T-helper 1 cell (primary cell): ENCODE measurements at regions not wholly inside any gene's neighbourhood (a gene's known extent, or its start where the extent isn't known, plus 50 kb on each side); places are given as distances from the start of the nearest gene placed in this dataset.
"Not testable (repeated sequence)": the region's sequence is repeated elsewhere in the genome, so short reads cannot be mapped to it uniquely, and the experiment has no call there.

Experiments
- DNase-seq, 5 donors: peaks; one replicate each; pipeline ENCODE4 v3.0.0-alpha.2; 2012 to 2020

GRCh38 chr7:131786204-131786603, 229.8 kb upstream of the PODXL start:
- DNase-seq: no peak

DNA sequence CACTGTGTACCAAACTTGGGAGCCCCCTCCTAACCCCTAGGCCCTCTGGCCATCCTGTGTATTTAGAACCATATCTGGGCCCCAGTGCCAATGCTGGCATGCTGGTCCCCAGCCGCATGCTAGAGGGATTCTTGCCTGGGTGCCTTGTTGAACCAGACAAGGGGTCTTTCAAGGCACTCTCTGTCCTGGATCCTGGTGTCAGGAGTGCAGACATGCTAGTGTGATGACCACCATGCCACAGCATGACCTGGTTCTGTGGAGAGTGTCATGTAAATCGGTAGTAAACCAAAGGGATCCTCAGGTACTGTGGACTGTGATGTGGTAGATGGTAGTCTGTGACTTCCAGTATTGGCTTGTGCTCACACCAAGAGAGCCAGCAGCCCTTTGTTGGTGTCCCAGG, 222.2 kb upstream of the PODXL start:
- no peak for DNase-seq

GRCh38 chr7:131774419-131775220, 218.2 kb upstream of the PODXL start:
- no peak for DNase-seq

GRCh38 chr7:131773413-131773812, 217.0 kb upstream of the PODXL start:
- no peak for DNase-seq

- no peak for DNase-seq
These were observed 212.8 kb upstream of the PODXL start for GRCh38 chr7:131769241-131769640.

DNA sequence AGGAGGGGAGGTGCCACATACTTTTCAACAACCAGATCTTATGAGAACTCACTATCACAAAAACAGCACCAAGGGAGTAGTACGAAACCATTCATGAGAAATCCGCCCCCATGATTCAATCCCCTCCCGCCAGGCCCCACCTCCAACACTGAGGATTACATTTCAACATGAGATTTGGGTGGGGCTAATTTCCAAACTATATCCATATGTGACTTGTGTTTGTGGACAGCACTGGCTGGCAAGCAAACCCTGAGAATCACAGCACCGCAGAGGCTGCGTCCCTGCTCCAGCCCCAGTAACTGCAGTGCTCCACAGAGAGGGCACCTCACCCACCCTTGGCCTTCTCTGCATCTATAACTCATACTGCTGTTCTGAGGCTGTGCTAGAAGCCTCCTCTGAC, 211.2 kb upstream of the PODXL start:
- DNase-seq: no peak

GRCh38 chr7:131765575-131765974, 209.1 kb upstream of the PODXL start:
- no peak for DNase-seq

DNA sequence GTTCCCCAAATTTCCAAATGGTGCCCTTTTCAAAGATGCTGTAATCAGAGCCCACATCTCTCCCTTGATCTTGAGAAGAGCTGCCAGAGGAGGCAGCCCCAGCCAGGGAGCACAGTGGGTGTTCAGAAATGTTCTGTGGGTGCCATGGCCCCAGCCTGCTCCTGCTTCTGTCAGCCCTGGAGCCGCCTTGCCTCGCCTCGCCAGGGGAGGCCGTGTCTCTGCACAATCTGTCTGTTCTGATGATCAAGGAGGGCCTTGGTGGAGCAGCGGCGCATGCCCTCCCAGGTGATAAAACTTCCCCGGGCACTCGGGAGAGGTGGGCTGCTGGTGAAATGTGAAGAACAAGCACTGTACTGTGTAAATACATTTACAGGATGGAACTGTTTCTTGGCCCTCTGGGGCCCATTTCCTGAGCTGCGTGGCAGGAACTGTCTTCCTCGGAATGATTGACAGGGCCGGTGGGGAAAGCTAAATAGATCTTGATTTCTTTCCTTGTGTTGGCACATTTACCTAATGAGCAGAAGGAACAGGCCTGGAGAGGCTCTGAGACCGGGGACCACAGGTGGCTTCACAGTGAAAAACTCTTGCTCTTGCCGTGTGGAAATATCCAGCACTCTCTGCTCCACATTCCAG, 207.8 kb upstream of the PODXL start:
- no peak for DNase-seq

DNA sequence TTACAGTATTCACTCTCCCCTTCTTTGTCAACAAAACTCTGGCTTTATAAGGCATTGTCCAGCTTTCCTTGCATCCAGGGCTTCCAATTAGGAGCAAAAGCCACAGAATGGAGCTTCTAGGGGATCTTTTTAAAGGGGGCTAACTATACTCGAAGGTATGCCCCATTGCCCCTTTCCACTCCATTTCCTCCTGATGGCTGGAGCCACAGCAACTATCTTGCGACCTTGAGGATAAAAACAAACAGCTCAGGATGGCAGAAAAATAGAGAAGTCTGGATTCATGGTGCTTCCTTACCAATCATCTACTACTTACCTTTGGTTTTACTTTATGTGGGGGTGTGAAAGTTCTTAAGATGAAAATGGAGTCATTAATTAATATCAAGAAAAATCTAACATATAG, 206.3 kb upstream of the PODXL start:
- no peak for DNase-seq

GRCh38 chr7:131755801-131756200, 199.4 kb upstream of the PODXL start:
- DNase-seq: not testable (repeated sequence)

- DNase-seq: no peak
These were observed 197.3 kb upstream of the PODXL start for GRCh38 chr7:131753620-131754222.

DNA sequence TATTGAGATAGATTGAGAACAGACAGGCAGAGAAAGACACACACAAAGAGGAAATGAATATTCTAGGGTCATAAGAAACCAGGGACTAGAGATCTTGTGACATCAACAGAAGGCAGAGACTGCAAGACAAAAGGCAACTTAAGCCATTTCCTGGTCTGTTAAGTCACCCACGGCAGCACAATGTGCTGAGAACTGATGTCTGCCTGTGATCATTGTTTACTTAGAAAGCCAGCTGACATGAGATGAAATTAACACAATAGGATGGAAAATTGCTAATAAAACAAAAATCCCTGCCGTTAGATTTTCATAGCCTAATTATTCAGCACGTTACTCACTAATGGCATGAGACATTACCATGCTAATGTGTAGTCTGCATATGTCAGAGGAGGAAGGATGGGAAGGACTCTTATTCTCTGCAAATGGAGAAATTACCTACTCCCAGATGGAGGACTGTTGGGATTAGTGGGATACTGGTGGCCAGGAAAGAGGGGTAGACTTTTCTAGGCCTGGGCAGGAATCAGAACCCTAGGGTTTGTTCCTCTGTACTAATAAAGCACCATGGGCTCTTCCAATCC, 191.3 kb upstream of the PODXL start:
- DNase-seq: no peak

DNA sequence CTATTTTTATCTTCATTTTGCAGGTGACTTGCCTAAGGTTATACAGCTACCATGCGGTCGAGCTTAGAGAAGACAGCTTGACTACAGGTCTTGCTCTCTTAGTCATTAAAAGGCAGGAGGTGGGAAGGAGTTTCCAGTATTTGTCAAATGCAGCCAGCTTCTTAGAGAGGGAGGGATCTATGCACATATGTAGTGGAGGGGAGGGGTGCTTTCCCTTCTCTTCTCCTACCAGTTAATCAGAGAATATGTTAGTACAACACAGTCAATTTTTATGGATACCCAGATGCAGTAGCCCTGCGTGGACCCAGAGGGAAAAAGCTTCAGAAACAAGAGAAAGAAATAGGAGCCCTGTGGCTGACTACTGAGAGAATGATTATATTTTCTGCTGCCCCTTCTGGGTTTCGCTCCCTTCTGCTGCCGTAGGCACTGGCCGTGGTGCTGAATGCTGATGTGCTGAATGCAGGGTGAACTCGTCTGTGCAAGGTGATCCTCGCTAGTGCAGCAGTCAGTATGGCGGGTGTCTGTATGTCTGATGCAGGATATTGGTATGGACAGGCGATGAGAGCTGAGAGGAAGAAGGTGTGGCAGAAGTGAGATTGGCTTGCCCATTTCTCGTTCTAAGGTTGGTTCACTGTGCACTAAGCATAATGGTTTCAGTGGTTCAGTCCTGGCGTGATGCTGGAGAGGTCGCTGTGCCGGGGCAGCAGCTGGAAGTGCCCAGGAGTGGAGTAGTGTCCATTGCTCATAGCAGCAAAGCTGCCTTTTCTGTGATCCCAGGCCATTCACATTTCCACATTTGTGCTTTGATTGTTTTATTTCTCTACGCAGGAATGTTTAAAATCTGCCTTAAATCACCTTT, 189.2 kb upstream of the PODXL start:
- no peak for DNase-seq

DNA sequence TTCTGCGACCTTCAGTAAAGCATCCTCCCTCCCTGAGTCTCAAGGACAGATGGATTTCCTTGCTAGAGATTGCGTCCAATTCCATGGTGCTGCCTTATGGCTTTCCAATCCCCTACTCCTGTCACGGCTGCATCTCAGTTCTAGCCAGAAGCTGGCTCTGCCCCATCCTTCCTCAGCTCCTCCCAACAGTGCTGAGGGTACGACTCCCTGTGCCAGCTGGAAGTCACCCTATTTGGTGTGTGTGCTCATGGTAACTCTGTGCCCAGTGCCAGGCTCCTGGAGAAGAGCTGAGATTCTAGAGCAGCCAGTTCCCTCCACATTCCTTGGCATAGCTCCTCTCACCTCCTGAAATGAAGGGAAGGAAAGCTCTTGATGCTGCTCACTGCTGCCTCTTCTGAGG, 185.0 kb upstream of the PODXL start:
- no peak for DNase-seq

GRCh38 chr7:131737746-131738465, 181.5 kb upstream of the PODXL start:
- no peak for DNase-seq

DNA sequence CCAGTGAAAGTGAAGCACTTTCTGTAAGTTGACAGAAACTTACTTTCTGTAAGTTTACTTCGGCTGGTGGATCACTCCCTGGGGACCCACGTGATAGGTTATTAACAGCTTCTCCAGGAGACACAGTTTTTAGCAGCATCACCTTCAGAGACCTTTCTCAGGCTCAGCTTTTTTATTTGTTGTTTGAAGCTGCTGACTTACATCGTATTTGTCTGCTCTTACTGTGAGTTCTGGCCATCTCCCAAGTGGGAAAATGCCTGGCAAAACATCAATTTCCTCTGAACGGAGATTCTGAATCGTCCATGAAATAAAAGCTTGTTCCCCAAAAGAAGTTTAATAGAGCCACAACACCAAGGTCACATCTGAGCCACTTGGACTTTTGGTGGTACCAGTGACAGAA, 178.7 kb upstream of the PODXL start:
- DNase-seq: no peak

DNA sequence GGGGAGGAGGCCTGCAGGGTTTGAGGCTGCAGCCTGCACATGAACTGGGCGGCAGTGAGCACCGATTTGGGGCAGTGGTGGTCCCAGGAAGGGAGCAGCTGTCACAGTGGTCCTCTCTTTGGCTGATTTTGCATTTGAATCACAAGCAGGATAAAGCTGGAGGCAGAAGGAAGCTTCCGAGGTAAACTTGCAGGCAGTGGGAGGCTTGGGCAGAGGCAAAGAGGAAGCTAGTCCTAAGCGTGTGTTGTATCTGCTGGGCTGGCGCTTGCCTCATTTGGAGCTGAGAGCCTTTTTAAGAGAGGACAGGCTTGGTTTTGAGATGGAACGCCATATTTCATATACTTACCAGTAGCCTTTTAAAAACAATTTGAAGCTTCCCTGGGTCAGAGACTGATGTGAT, 177.2 kb upstream of the PODXL start:
- DNase-seq: no peak

DNA sequence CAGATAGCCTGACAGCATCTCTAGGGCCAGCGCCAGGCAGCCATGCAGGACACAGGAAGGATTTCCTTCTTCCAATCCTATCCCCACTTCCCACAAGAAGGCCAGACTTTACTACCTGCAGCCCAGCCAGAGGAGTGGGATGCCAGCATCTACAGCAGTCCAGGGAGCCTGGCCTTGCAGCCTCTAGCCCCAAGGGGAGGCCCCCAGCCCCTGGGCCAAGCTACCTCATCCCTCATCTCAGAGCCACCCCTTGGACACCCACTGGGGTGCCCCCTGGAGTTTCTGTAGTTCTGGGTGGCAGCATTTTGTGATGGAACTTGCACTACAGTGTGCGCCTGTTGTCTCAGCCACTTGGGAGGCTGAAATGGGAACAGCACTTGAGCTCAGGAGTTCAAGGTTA, 170.8 kb upstream of the PODXL start:
- DNase-seq: no peak

- no peak for DNase-seq
These were observed 170.3 kb upstream of the PODXL start for GRCh38 chr7:131726686-131727085.

DNA sequence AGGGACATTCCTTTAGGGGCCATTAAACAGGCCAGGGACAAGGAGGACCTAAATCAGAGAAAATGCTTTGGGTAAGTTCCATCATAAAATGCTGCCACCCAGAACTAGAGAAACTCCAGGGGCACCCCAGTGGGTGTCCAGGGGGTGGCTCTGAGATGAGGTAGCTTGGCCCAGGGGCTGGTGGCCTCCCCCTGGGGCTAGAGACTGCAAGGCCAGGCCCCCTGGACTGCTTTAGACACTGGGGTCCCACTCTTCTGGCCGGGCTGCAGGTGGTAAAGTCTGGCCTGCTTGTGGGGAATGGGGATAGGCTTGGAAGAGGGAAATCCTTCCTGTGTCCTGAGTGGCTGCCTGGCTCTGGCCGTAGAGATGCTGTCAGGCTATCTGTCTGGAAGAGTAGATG, 169.6 kb upstream of the PODXL start:
- no peak for DNase-seq

DNA sequence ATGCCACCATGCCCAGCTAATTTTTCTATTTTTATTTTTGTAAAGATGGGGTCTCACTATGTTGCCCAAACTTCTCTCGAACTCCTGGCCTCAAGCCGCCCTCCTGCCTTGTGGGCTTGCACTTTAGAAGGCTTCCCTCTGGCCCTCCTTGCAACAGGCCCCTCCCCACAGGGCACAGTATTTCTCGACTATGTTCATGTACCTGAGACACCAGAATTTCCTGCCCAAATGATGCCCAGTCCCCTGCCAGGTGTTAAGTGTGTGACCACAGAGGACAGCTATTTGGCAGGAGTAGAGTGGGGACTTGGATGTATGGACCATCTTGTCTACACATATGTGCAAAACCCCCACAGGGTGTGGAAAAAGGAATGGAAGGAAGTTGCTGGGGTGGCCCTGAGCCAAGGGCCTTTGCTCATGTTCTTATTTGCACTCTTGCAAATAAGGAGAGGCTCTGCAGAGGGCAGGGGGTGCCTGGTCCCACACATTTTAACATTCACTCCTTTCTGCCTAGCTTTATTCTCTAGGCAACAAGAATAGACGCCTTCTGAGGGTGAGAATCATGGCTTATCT, 168.4 kb upstream of the PODXL start:
- DNase-seq: no peak

- DNase-seq: no peak
These were observed 167.5 kb upstream of the PODXL start for GRCh38 chr7:131723926-131724325.
